GM12864 (cell line): ENCODE measurements at regions not wholly inside any gene's neighbourhood (a gene's known extent, or its start where the extent isn't known, plus 50 kb on each side); places are given as distances from the start of the nearest gene placed in this dataset.
"Not testable (repeated sequence)": the region's sequence is repeated elsewhere in the genome, so short reads cannot be mapped to it uniquely, and the experiment has no call there.

Experiments used
- DNase-seq: peaks from one replicate; pipeline ENCODE4 v3.0.0-alpha.2; 2011; ENCODE audit warnings: low read depth
- H3K4me3 ChIP-seq: 2 replicates; pipeline ENCODE4 v1.5.1; 2011; ENCODE audit warnings: mild to moderate bottlenecking, low read depth, low read length, control low read depth
- CTCF ChIP-seq: IDR thresholded peaks from 2 replicates; pipeline ENCODE4 v1.5.1; 2011; ENCODE audit warnings: low read depth, mild to moderate bottlenecking, moderate library complexity, low read length, control low read depth, inconsistent platforms; ENCODE audit errors: missing control alignments

GRCh38 chrX:1883772-1884171 is 268.9 kb downstream of the ASMT start:
- no peak for DNase-seq
- no peak overlapping the region for H3K4me3 ChIP-seq
- no peak for TF ChIP-seq CTCF

GRCh38 chrX:1884446-1884845 is 269.6 kb downstream of the ASMT start:
- no peak for DNase-seq
- TF ChIP-seq CTCF: no peak
- H3K4me3 ChIP-seq: no peak overlapping the region

- no peak for TF ChIP-seq CTCF
- H3K4me3 ChIP-seq: no peak overlapping the region
Observed at GRCh38 chrX:1885116-1885515, 270.3 kb downstream of the ASMT start.

GRCh38 chrX:1888305-1888704 is 273.4 kb downstream of the ASMT start:
- not testable (repeated sequence) for H3K4me3 ChIP-seq, DNase-seq

More at GRCh38 chrX:1885116-1885515, 270.3 kb downstream of the ASMT start:
- DNase-seq: no peak

GRCh38 chrX:1894026-1894294 is 279.1 kb downstream of the ASMT start:
- H3K4me3 ChIP-seq: no peak overlapping the region
- TF ChIP-seq CTCF: no peak
- no peak for DNase-seq

GRCh38 chrX:1894740-1895139 is 279.9 kb downstream of the ASMT start:
- DNase-seq: no peak
- TF ChIP-seq CTCF: no peak
- no peak overlapping the region for H3K4me3 ChIP-seq

GRCh38 chrX:1895583-1895982 is 280.7 kb downstream of the ASMT start:
- H3K4me3 ChIP-seq: no peak overlapping the region
- DNase-seq: no peak

More at GRCh38 chrX:1895583-1895982, 280.7 kb downstream of the ASMT start:
- TF ChIP-seq CTCF: no peak
